ENCODE measurements at regions not wholly inside any gene's neighbourhood (a gene's known extent, or its start where the extent isn't known, plus 50 kb on each side); places are given as distances from the start of the nearest gene placed in this dataset.

- H3K4me3 ChIP-seq (ENCODE audit: low read length), result no peak overlapping the region
- no peak for TF ChIP-seq CTCF (conservative IDR thresholded peaks at IDR 0.05; ENCODE audit: low read length)
- no peak for DNase-seq (ENCODE audit: low read depth)
Measured at GRCh38 chr14:104246401-104247335, 108.3 kb downstream of the KIF26A start.

- TF ChIP-seq CTCF (conservative IDR thresholded peaks at IDR 0.05; ENCODE audit: low read length), result no peak
- no peak for DNase-seq (ENCODE audit: low read depth)
- H3K4me3 ChIP-seq (ENCODE audit: low read length), result no peak overlapping the region
Measured at GRCh38 chr14:104247336-104248202, 109.2 kb downstream of the KIF26A start.

GRCh38 chr14:104248203-104249055, 110.0 kb downstream of the KIF26A start:
- DNase-seq (ENCODE audit: low read depth), result no peak
- TF ChIP-seq CTCF (conservative IDR thresholded peaks at IDR 0.05; ENCODE audit: low read length), result no peak
- H3K4me3 ChIP-seq (ENCODE audit: low read length), result no peak overlapping the region

DNA sequence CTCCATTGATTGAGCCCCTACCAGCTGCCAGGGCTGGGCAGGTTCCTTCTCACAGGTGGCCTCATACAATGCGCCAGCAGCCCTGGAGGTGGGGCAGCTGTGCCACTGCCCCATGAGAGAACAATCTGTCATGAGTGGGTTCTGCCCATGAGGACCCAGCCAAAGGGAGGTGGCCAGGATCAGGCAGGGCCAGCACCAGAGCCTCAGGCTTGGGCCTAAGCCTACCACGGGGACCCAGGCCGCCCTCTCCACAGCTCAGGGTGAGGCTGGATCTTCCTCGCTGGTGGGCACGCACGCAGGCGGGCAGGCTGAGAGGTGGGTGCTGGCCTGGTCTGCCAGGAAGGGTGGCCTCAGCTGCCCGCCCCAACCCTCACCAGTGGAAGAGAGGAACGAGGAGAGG, 110.7 kb downstream of the KIF26A start:
- no peak for TF ChIP-seq CTCF (conservative IDR thresholded peaks at IDR 0.05; ENCODE audit: low read length)
- no peak for DNase-seq (ENCODE audit: low read depth)

DNA sequence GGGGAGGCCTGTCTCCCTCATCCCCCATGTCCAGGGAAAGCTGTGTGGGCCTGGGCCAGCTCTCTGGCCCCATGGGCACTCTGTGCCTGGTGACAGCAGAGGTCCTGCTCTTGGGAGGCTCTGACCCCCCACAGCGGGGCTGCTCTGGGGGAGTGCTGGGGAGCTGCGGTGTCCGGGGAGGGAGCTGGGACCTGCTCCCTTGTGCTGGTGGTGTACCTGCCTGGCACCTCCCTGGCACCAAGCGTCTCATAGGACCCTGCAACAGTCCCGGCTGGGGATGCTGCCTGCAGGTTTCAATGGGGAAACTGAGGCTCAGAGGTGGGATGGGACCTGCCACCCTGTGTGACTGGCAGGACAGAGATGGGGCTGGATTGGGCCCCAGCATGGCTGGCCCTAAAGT, 111.3 kb downstream of the KIF26A start:
- TF ChIP-seq CTCF (conservative IDR thresholded peaks at IDR 0.05; ENCODE audit: low read length), result no peak

More for the DNA sequence above, 110.7 kb downstream of the KIF26A start:
- no peak overlapping the region for H3K4me3 ChIP-seq (ENCODE audit: low read length)

DNA sequence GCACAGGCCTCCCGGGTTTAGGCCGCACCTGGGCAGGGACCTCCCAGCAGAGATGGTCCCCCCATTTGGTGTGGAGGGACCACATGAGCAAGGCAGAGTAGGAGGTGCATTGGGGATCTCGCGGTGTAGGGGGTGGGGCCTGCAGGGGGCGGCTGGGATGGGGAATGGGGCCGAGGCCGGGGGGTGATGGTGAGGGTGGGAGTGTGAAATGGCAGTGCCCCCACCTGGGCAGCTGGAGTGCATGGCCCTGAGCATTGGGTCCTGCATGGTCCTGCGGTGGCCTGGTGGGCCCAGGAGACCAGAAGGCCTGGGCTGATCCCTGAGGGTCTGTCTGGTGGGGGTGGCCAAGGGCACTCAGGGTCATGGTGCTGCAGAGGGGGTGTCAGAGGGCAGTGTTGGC, 111.8 kb downstream of the KIF26A start:
- TF ChIP-seq CTCF (conservative IDR thresholded peaks at IDR 0.05; ENCODE audit: low read length), result no peak
- H3K4me3 ChIP-seq (ENCODE audit: low read length), result no peak overlapping the region
- DNase-seq (ENCODE audit: low read depth), result no peak

More for the DNA sequence above, 111.3 kb downstream of the KIF26A start:
- H3K4me3 ChIP-seq (ENCODE audit: low read length), result no peak overlapping the region
- no peak for DNase-seq (ENCODE audit: low read depth)

Data from AG10803 (cell line).